Esophagus muscularis mucosa (tissue), 3 donors: ENCODE measurements at regions not wholly inside any gene's neighbourhood (a gene's known extent, or its start where the extent isn't known, plus 50 kb on each side); places are given as distances from the start of the nearest gene placed in this dataset.

Source experiments
- POLR2A ChIP-seq: fragments of 450-650 bp; IDR thresholded peaks from one replicate; pipeline ENCODE4 v1.6.1; 2017; ENCODE audit warnings: antibody characterized with exemption, moderate library complexity, mild to moderate bottlenecking, low read depth
- POLR2AphosphoS5 ChIP-seq, 2 donors: sonication (generic); formaldehyde crosslinking; IDR thresholded peaks; one replicate each; pipeline ENCODE4 v1.6.1; 2017; ENCODE audit warnings: antibody characterized with exemption in 2 of 2
- TF ChIP-seq, protein P1 (sequence below), 3 experiments: fragments of 200-600 bp in 2 of 3; fragments of 450-650 bp in 1 of 3; sonication (generic) in 2 of 3; IDR thresholded peaks; one replicate each; pipeline ENCODE4 v1.5.1; 2017 to 2019; ENCODE audit warnings: antibody characterized with exemption in 3 of 3, mild to moderate bottlenecking in 2 of 3, moderate library complexity in 1 of 3

DNA sequence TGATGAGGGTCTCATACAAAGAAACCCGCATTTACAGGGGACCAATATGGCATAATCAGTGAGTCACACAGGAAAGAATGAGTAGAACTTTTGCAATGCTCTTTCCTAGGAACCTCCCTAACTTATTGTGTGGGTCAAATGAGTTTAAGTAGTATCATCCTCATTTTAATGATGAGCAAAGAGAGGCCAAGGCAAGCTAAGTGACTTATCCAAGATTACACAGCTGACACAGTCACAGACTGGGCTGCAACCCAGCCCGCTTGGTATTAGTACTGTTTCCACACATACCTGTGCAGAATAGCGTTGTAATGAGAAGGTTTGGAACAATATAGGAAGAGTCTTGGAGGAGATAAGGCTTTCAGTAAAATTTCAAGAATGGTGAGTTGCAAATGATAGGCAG lies 91.0 kb upstream of the PPP1R2C start:
- TF ChIP-seq, protein P1, sequence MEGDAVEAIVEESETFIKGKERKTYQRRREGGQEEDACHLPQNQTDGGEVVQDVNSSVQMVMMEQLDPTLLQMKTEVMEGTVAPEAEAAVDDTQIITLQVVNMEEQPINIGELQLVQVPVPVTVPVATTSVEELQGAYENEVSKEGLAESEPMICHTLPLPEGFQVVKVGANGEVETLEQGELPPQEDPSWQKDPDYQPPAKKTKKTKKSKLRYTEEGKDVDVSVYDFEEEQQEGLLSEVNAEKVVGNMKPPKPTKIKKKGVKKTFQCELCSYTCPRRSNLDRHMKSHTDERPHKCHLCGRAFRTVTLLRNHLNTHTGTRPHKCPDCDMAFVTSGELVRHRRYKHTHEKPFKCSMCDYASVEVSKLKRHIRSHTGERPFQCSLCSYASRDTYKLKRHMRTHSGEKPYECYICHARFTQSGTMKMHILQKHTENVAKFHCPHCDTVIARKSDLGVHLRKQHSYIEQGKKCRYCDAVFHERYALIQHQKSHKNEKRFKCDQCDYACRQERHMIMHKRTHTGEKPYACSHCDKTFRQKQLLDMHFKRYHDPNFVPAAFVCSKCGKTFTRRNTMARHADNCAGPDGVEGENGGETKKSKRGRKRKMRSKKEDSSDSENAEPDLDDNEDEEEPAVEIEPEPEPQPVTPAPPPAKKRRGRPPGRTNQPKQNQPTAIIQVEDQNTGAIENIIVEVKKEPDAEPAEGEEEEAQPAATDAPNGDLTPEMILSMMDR (IDR thresholded peaks at IDR 0.05) = no peak
- TF ChIP-seq POLR2A (no peak), POLR2AphosphoS5 (IDR thresholded peaks at IDR 0.05) (no peak)
